WTC11 (cell line): ENCODE measurements at regions not wholly inside any gene's neighbourhood (a gene's known extent, or its start where the extent isn't known, plus 50 kb on each side); places are given as distances from the start of the nearest gene placed in this dataset.

Experiments used
- ATAC-seq: fragments of 200-7000 bp; cut with Tn5 transposase; 2 replicates; pipeline ENCODE4 v1.10.0; 2021; ENCODE audit warnings: mild to moderate bottlenecking, moderate library complexity
- CTCF ChIA-PET: fragments of 300-600 bp; sonication (Branson Sonifier 250); formaldehyde crosslinking; loops from one replicate; lab custom pipeline; 2021; ENCODE audit warnings: antibody characterized with exemption; lab: Charles Lee
- POLR2A ChIA-PET: fragments of 350-600 bp; sonication (Branson Sonifier 250); formaldehyde crosslinking; loops from one replicate; lab custom pipeline; 2021; ENCODE audit warnings: antibody characterized with exemption; lab: Charles Lee
- DNase-seq: peaks from one replicate; pipeline ENCODE4 v3.0.0; 2021; ENCODE audit warnings: low spot score
- H3K27ac Mint-ChIP-seq: 2 replicates; pipeline ENCODE4 v1.8.0; 2021; ENCODE audit warnings: mixed read lengths
- H3K27me3 Mint-ChIP-seq: 2 replicates; pipeline ENCODE4 v1.8.0; 2021; ENCODE audit warnings: low read depth, mild to moderate bottlenecking, moderate library complexity, mixed read lengths
- H3K36me3 Mint-ChIP-seq: 2 replicates; pipeline ENCODE4 v1.8.0; 2021; ENCODE audit warnings: mixed read lengths
- H3K4me1 Mint-ChIP-seq: 2 replicates; pipeline ENCODE4 v1.8.0; 2022; ENCODE audit warnings: mixed read lengths
- H3K4me3 Mint-ChIP-seq: 2 replicates; pipeline ENCODE4 v1.8.0; 2021; ENCODE audit warnings: mild to moderate bottlenecking, moderate library complexity, mixed read lengths
- H3K9me3 Mint-ChIP-seq: 2 replicates; pipeline ENCODE4 v1.8.0; 2021; ENCODE audit warnings: mixed read lengths
- AR ChIP-seq: fragments of 250-450 bp; sonication (Bioruptor Pico); IDR thresholded peaks from 2 replicates; pipeline ENCODE4 v1.9.0; 2021; ENCODE audit warnings: mild to moderate bottlenecking
- ATF1 ChIP-seq: sonication (generic); formaldehyde crosslinking; IDR thresholded peaks from 2 replicates; pipeline ENCODE4 v1.8.1; 2023; ENCODE audit warnings: mild to moderate bottlenecking, moderate library complexity, missing genetic modification reagents
- ATF3 ChIP-seq: sonication (generic); formaldehyde crosslinking; conservative IDR thresholded peaks from 2 replicates; pipeline ENCODE4 v1.8.1; 2022; ENCODE audit warnings: mild to moderate bottlenecking, missing genetic modification reagents
- CTCF ChIP-seq: fragments of 200-600 bp; IDR thresholded peaks from 2 replicates; pipeline ENCODE4 v1.8.0; 2022; ENCODE audit warnings: antibody characterized with exemption
- ERG ChIP-seq: fragments of 250-450 bp; sonication (Bioruptor Pico); IDR thresholded peaks from 2 replicates; pipeline ENCODE4 v1.8.0; 2021; ENCODE audit warnings: mild to moderate bottlenecking
- FOXJ3 ChIP-seq: sonication (generic); formaldehyde crosslinking; IDR thresholded peaks from 2 replicates; pipeline ENCODE4 v1.9.0; 2021; ENCODE audit warnings: missing genetic modification reagents, mild to moderate bottlenecking, borderline replicate concordance
- GTF2I ChIP-seq: fragments of 250-450 bp; sonication (Bioruptor Pico); conservative IDR thresholded peaks from 2 replicates; pipeline ENCODE4 v1.4.0; 2021; ENCODE audit warnings: mild to moderate bottlenecking
- HMGA2 ChIP-seq: fragments of 250-450 bp; sonication (Bioruptor Pico); IDR thresholded peaks from 2 replicates; pipeline ENCODE4 v1.4.0; 2021; ENCODE audit warnings: mild to moderate bottlenecking, moderate library complexity
- JUN ChIP-seq: sonication (generic); formaldehyde crosslinking; IDR thresholded peaks from 2 replicates; pipeline ENCODE4 v1.8.0; 2023; ENCODE audit warnings: mild to moderate bottlenecking, missing genetic modification reagents
- MYBL2 ChIP-seq: sonication (generic); formaldehyde crosslinking; IDR thresholded peaks from 2 replicates; pipeline ENCODE4 v1.8.1; 2023; ENCODE audit warnings: mild to moderate bottlenecking, moderate library complexity, missing genetic modification reagents
- NFE2L1 ChIP-seq: sonication (generic); formaldehyde crosslinking; IDR thresholded peaks from 2 replicates; pipeline ENCODE4 v1.8.1; 2023; ENCODE audit warnings: missing genetic modification reagents
- PREB ChIP-seq: sonication (generic); formaldehyde crosslinking; IDR thresholded peaks from 2 replicates; pipeline ENCODE4 v1.8.1; 2022; ENCODE audit warnings: mild to moderate bottlenecking, missing genetic modification reagents, moderate library complexity, borderline replicate concordance
- RORB ChIP-seq: fragments of 250-450 bp; sonication (Bioruptor Pico); IDR thresholded peaks from 2 replicates; pipeline ENCODE4 v1.9.0; 2021; ENCODE audit warnings: mild to moderate bottlenecking
- SP1 ChIP-seq: sonication (generic); formaldehyde crosslinking; conservative IDR thresholded peaks from 2 replicates; pipeline ENCODE4 v1.8.1; 2022; ENCODE audit warnings: missing genetic modification reagents
- TEAD4 ChIP-seq: sonication (generic); formaldehyde crosslinking; IDR thresholded peaks from 2 replicates; pipeline ENCODE4 v1.8.0; 2022; ENCODE audit warnings: mild to moderate bottlenecking, missing genetic modification reagents
- USF2 ChIP-seq: sonication (generic); formaldehyde crosslinking; IDR thresholded peaks from 2 replicates; pipeline ENCODE4 v1.8.1; 2023; ENCODE audit warnings: mild to moderate bottlenecking, missing genetic modification reagents, moderate library complexity
- ZBTB43 ChIP-seq: sonication (generic); formaldehyde crosslinking; IDR thresholded peaks from 2 replicates; pipeline ENCODE4 v1.8.1; 2023; ENCODE audit warnings: mild to moderate bottlenecking, missing genetic modification reagents
- ZMAT4 ChIP-seq: fragments of 250-450 bp; sonication (Bioruptor Pico); IDR thresholded peaks from 2 replicates; pipeline ENCODE4 v1.9.0; 2021; ENCODE audit warnings: mild to moderate bottlenecking
- ZNF138 ChIP-seq: sonication (generic); formaldehyde crosslinking; conservative IDR thresholded peaks from 2 replicates; pipeline ENCODE4 v1.8.1; 2022; ENCODE audit warnings: mild to moderate bottlenecking, moderate library complexity, missing genetic modification reagents
- ZNF263 ChIP-seq: sonication (generic); formaldehyde crosslinking; IDR thresholded peaks from 2 replicates; pipeline ENCODE4 v1.8.1; 2022; ENCODE audit warnings: low read depth, mild to moderate bottlenecking, moderate library complexity, missing genetic modification reagents
- ZNF396 ChIP-seq: fragments of 250-450 bp; sonication (Bioruptor Pico); IDR thresholded peaks from 2 replicates; pipeline ENCODE4 v1.8.0; 2021; ENCODE audit warnings: mild to moderate bottlenecking, moderate library complexity, borderline replicate concordance
- ZNF425 ChIP-seq: fragments of 250-450 bp; sonication (Bioruptor Pico); conservative IDR thresholded peaks from 2 replicates; pipeline ENCODE4 v1.9.0; 2021; ENCODE audit warnings: mild to moderate bottlenecking
- ZNF671 ChIP-seq: fragments of 250-450 bp; sonication (Bioruptor Pico); IDR thresholded peaks from 2 replicates; pipeline ENCODE4 v1.8.0; 2021; ENCODE audit warnings: mild to moderate bottlenecking

- no peak for TF ChIP-seq PREB (CRISPR knock-in tag)
- TF ChIP-seq GTF2I: no peak
- TF ChIP-seq ZNF671: no peak
- no peak for TF ChIP-seq ERG
- TF ChIP-seq ATF3 (CRISPR knock-in tag): no peak
Measured at GRCh38 chr14:101418601-101419000, 142.7 kb upstream of the DIO3 start (continued).

- no peak for ATAC-seq
- TF ChIP-seq JUN (CRISPR knock-in tag) (no peak), ZNF138 (CRISPR knock-in tag) (no peak)
- POLR2A ChIA-PET: no interaction called here
- H3K36me3 Mint-ChIP-seq: 0 out of 2 replicates have a peak, but pooled peaks cover 3% of the 10 kb centered on the region
- no peaks in the 10 kb centered on the region; the same call in 1 of the 2 replicates for H3K4me1 Mint-ChIP-seq
- H3K27ac Mint-ChIP-seq: no peak overlapping the region
- CTCF ChIA-PET: interaction anchor here (0.6 kb wide), 2 partner anchors 191 to 519 kb away, joined by 3 read pairs; no protein-coding TSS in a partner anchor
- H3K4me3 Mint-ChIP-seq: no peak overlapping the region
- peaks cover 4% of the 10 kb centered on the region; the same call in 1 of the 2 replicates for H3K27me3 Mint-ChIP-seq
- peaks cover 38% of the 10 kb centered on the region for H3K9me3 Mint-ChIP-seq
- no peak for DNase-seq
Measured at GRCh38 chr14:101426466-101426865, 134.8 kb upstream of the DIO3 start.

GRCh38 chr14:101428409-101428808 lies 132.9 kb upstream of the DIO3 start:
- H3K4me3 Mint-ChIP-seq: no peak overlapping the region
- DNase-seq: no peak
- ChIA-PET POLR2A (no interaction called here), CTCF (no interaction called here)
- peaks cover 4% of the 10 kb centered on the region; the same call in 1 of the 2 replicates for H3K27me3 Mint-ChIP-seq
- no peak overlapping the region for H3K27ac Mint-ChIP-seq
- no peaks in the 10 kb centered on the region; the same call in 1 of the 2 replicates for H3K4me1 Mint-ChIP-seq
- H3K9me3 Mint-ChIP-seq: peaks cover 35% of the 10 kb centered on the region
- ATAC-seq: no peak
- H3K36me3 Mint-ChIP-seq: 0 out of 2 replicates have a peak, but pooled peaks cover 3% of the 10 kb centered on the region
- TF ChIP-seq FOXJ3 (CRISPR knock-in tag): no peak
- TF ChIP-seq ATF1 (CRISPR knock-in tag): no peak
- no peak for TF ChIP-seq ZNF425
- no peak for TF ChIP-seq RORB
- no peak for TF ChIP-seq ZBTB43 (CRISPR knock-in tag)
- TF ChIP-seq NFE2L1 (CRISPR knock-in tag): no peak
- TF ChIP-seq HMGA2: no peak
- TF ChIP-seq AR (CRISPR knock-in tag): no peak
- TF ChIP-seq SP1 (CRISPR knock-in tag): no peak
- TF ChIP-seq MYBL2: no peak
- TF ChIP-seq ZNF263 (CRISPR knock-in tag): no peak
- TF ChIP-seq ZMAT4: no peak
- TF ChIP-seq TEAD4 (CRISPR knock-in tag): no peak
- TF ChIP-seq CTCF: no peak
- TF ChIP-seq ZNF138 (CRISPR knock-in tag): no peak
- TF ChIP-seq USF2 (CRISPR knock-in tag): no peak
- no peak for TF ChIP-seq ZNF396 (CRISPR knock-in tag)
